ENCODE measurements at regions not wholly inside any gene's neighbourhood (a gene's known extent, or its start where the extent isn't known, plus 50 kb on each side); places are given as distances from the start of the nearest gene placed in this dataset.
A peak's percentile ranks its signal among the peaks of the same experiment; 100 is the strongest.

- H3K4me3 ChIP-seq (ENCODE audit: low read depth in 1 of 5, low read length in 5 of 5): no peak overlapping the region
- H3K27me3 ChIP-seq (ENCODE audit: control insufficient read depth in 5 of 5, insufficient read depth in 4 of 5, low read length in 5 of 5): no peaks in the 10 kb centered on the region
- H3K9ac ChIP-seq (ENCODE audit: low read length in 5 of 5): no peak overlapping the region
- H3K4me1 ChIP-seq (ENCODE audit: control insufficient read depth in 5 of 5, insufficient read depth in 5 of 5, low read length in 5 of 5): peaks cover 0 to 3% (median 0%) of the 10 kb centered on the region in 5 donors
- no peaks in the 10 kb centered on the region for H3K9me3 ChIP-seq (ENCODE audit: control insufficient read depth in 5 of 5, low read length in 5 of 5)
- H3K36me3 ChIP-seq (ENCODE audit: control insufficient read depth in 5 of 5, insufficient read depth in 5 of 5, low read length in 5 of 5): no peaks in the 10 kb centered on the region
- H3K27ac ChIP-seq (ENCODE audit: low read depth, low read length): no peak overlapping the region
Observed at GRCh38 chr3:178419071-178419470, 117.2 kb upstream of the KCNMB2 start.

- no peaks in the 10 kb centered on the region for H3K9me3 ChIP-seq (ENCODE audit: control insufficient read depth in 5 of 5, low read length in 5 of 5)
- H3K27ac ChIP-seq (ENCODE audit: low read depth, low read length): no peak overlapping the region
- H3K36me3 ChIP-seq (ENCODE audit: control insufficient read depth in 5 of 5, insufficient read depth in 5 of 5, low read length in 5 of 5): no peaks in the 10 kb centered on the region
Observed at GRCh38 chr3:178420033-178420432, 116.2 kb upstream of the KCNMB2 start.

GRCh38 chr3:178421069-178421468 is 115.2 kb upstream of the KCNMB2 start:
- Histone ChIP-seq H3K9ac (ENCODE audit: low read length in 5 of 5) (no peak overlapping the region), H3K4me3 (ENCODE audit: low read depth in 1 of 5, low read length in 5 of 5) (no peak overlapping the region), H3K9me3 (ENCODE audit: control insufficient read depth in 5 of 5, low read length in 5 of 5) (no peaks in the 10 kb centered on the region), H3K36me3 (ENCODE audit: control insufficient read depth in 5 of 5, insufficient read depth in 5 of 5, low read length in 5 of 5) (no peaks in the 10 kb centered on the region), H3K27ac (ENCODE audit: low read depth, low read length) (no peak overlapping the region), H3K27me3 (ENCODE audit: control insufficient read depth in 5 of 5, insufficient read depth in 4 of 5, low read length in 5 of 5) (no peaks in the 10 kb centered on the region), H3K4me1 (ENCODE audit: control insufficient read depth in 5 of 5, insufficient read depth in 5 of 5, low read length in 5 of 5) (peaks cover 0 to 3% (median 0%) of the 10 kb centered on the region in 5 donors)

More at GRCh38 chr3:178420033-178420432, 116.2 kb upstream of the KCNMB2 start:
- Histone ChIP-seq H3K4me3 (ENCODE audit: low read depth in 1 of 5, low read length in 5 of 5) (no peak overlapping the region), H3K4me1 (ENCODE audit: control insufficient read depth in 5 of 5, insufficient read depth in 5 of 5, low read length in 5 of 5) (peaks cover 0 to 3% (median 0%) of the 10 kb centered on the region in 5 donors), H3K9ac (ENCODE audit: low read length in 5 of 5) (no peak overlapping the region), H3K27me3 (ENCODE audit: control insufficient read depth in 5 of 5, insufficient read depth in 4 of 5, low read length in 5 of 5) (no peaks in the 10 kb centered on the region)

GRCh38 chr3:178422406-178422805 is 113.8 kb upstream of the KCNMB2 start:
- Histone ChIP-seq H3K4me3 (ENCODE audit: low read depth in 1 of 5, low read length in 5 of 5) (no peak overlapping the region), H3K36me3 (ENCODE audit: control insufficient read depth in 5 of 5, insufficient read depth in 5 of 5, low read length in 5 of 5) (no peaks in the 10 kb centered on the region), H3K4me1 (ENCODE audit: control insufficient read depth in 5 of 5, insufficient read depth in 5 of 5, low read length in 5 of 5) (peaks cover 0 to 3% (median 0%) of the 10 kb centered on the region in 5 donors), H3K27ac (ENCODE audit: low read depth, low read length) (no peak overlapping the region), H3K27me3 (ENCODE audit: control insufficient read depth in 5 of 5, insufficient read depth in 4 of 5, low read length in 5 of 5) (peaks cover 0 to 2% (median 0%) of the 10 kb centered on the region in 5 donors), H3K9ac (ENCODE audit: low read length in 5 of 5) (no peak overlapping the region), H3K9me3 (ENCODE audit: control insufficient read depth in 5 of 5, low read length in 5 of 5) (no peaks in the 10 kb centered on the region)

- Histone ChIP-seq H3K27ac (ENCODE audit: low read depth, low read length) (no peak overlapping the region), H3K9me3 (ENCODE audit: control insufficient read depth in 5 of 5, low read length in 5 of 5) (no peaks in the 10 kb centered on the region), H3K36me3 (ENCODE audit: control insufficient read depth in 5 of 5, insufficient read depth in 5 of 5, low read length in 5 of 5) (no peaks in the 10 kb centered on the region), H3K9ac (ENCODE audit: low read length in 5 of 5) (no peak overlapping the region), H3K27me3 (ENCODE audit: control insufficient read depth in 5 of 5, insufficient read depth in 4 of 5, low read length in 5 of 5) (peaks cover 0 to 4% (median 0%) of the 10 kb centered on the region in 5 donors), H3K4me1 (ENCODE audit: control insufficient read depth in 5 of 5, insufficient read depth in 5 of 5, low read length in 5 of 5) (no peaks in the 10 kb centered on the region), H3K4me3 (ENCODE audit: low read depth in 1 of 5, low read length in 5 of 5) (no peak overlapping the region)
Observed at GRCh38 chr3:178428037-178428436, 108.2 kb upstream of the KCNMB2 start.

- H3K27me3 ChIP-seq (ENCODE audit: control insufficient read depth in 5 of 5, insufficient read depth in 4 of 5, low read length in 5 of 5): no peaks in the 10 kb centered on the region
- no peaks in the 10 kb centered on the region for H3K36me3 ChIP-seq (ENCODE audit: control insufficient read depth in 5 of 5, insufficient read depth in 5 of 5, low read length in 5 of 5)
- no peaks in the 10 kb centered on the region for H3K9me3 ChIP-seq (ENCODE audit: control insufficient read depth in 5 of 5, low read length in 5 of 5)
- H3K4me3 ChIP-seq (ENCODE audit: low read depth in 1 of 5, low read length in 5 of 5): peak overlapping the region in 1 of 5 donors; percentile 11
- no peak overlapping the region for H3K27ac ChIP-seq (ENCODE audit: low read depth, low read length)
- no peak overlapping the region for H3K9ac ChIP-seq (ENCODE audit: low read length in 5 of 5)
- H3K4me1 ChIP-seq (ENCODE audit: control insufficient read depth in 5 of 5, insufficient read depth in 5 of 5, low read length in 5 of 5): peaks cover 0 to 6% (median 5%) of the 10 kb centered on the region in 5 donors
Observed at GRCh38 chr3:178434206-178434805, 101.9 kb upstream of the KCNMB2 start.

GRCh38 chr3:178435575-178435974 is 100.7 kb upstream of the KCNMB2 start:
- Histone ChIP-seq H3K9me3 (ENCODE audit: control insufficient read depth in 5 of 5, low read length in 5 of 5) (no peaks in the 10 kb centered on the region), H3K9ac (ENCODE audit: low read length in 5 of 5) (no peak overlapping the region), H3K27ac (ENCODE audit: low read depth, low read length) (no peak overlapping the region), H3K36me3 (ENCODE audit: control insufficient read depth in 5 of 5, insufficient read depth in 5 of 5, low read length in 5 of 5) (no peaks in the 10 kb centered on the region), H3K4me3 (ENCODE audit: low read depth in 1 of 5, low read length in 5 of 5) (no peak overlapping the region), H3K4me1 (ENCODE audit: control insufficient read depth in 5 of 5, insufficient read depth in 5 of 5, low read length in 5 of 5) (peaks cover 0 to 6% (median 5%) of the 10 kb centered on the region in 5 donors), H3K27me3 (ENCODE audit: control insufficient read depth in 5 of 5, insufficient read depth in 4 of 5, low read length in 5 of 5) (no peaks in the 10 kb centered on the region)

GRCh38 chr3:178436773-178437172 is 99.5 kb upstream of the KCNMB2 start:
- Histone ChIP-seq H3K4me1 (ENCODE audit: control insufficient read depth in 5 of 5, insufficient read depth in 5 of 5, low read length in 5 of 5) (peaks cover 0 to 6% (median 5%) of the 10 kb centered on the region in 5 donors), H3K9me3 (ENCODE audit: control insufficient read depth in 5 of 5, low read length in 5 of 5) (no peaks in the 10 kb centered on the region), H3K27me3 (ENCODE audit: control insufficient read depth in 5 of 5, insufficient read depth in 4 of 5, low read length in 5 of 5) (no peaks in the 10 kb centered on the region), H3K36me3 (ENCODE audit: control insufficient read depth in 5 of 5, insufficient read depth in 5 of 5, low read length in 5 of 5) (no peaks in the 10 kb centered on the region), H3K4me3 (ENCODE audit: low read depth in 1 of 5, low read length in 5 of 5) (no peak overlapping the region), H3K27ac (ENCODE audit: low read depth, low read length) (no peak overlapping the region), H3K9ac (ENCODE audit: low read length in 5 of 5) (no peak overlapping the region)

- Histone ChIP-seq H3K4me3 (ENCODE audit: low read depth in 1 of 5, low read length in 5 of 5) (no peak overlapping the region), H3K9me3 (ENCODE audit: control insufficient read depth in 5 of 5, low read length in 5 of 5) (no peaks in the 10 kb centered on the region), H3K27ac (ENCODE audit: low read depth, low read length) (no peak overlapping the region), H3K27me3 (ENCODE audit: control insufficient read depth in 5 of 5, insufficient read depth in 4 of 5, low read length in 5 of 5) (no peaks in the 10 kb centered on the region), H3K9ac (ENCODE audit: low read length in 5 of 5) (no peak overlapping the region), H3K4me1 (ENCODE audit: control insufficient read depth in 5 of 5, insufficient read depth in 5 of 5, low read length in 5 of 5) (peaks cover 0 to 6% (median 5%) of the 10 kb centered on the region in 5 donors), H3K36me3 (ENCODE audit: control insufficient read depth in 5 of 5, insufficient read depth in 5 of 5, low read length in 5 of 5) (no peaks in the 10 kb centered on the region)
Observed at GRCh38 chr3:178437236-178437635, 99.0 kb upstream of the KCNMB2 start.

- H3K27me3 ChIP-seq (ENCODE audit: control insufficient read depth in 5 of 5, insufficient read depth in 4 of 5, low read length in 5 of 5): no peaks in the 10 kb centered on the region
- no peak overlapping the region for H3K27ac ChIP-seq (ENCODE audit: low read depth, low read length)
Observed at GRCh38 chr3:178439504-178439903, 96.7 kb upstream of the KCNMB2 start.

More at GRCh38 chr3:178439504-178439903, 96.7 kb upstream of the KCNMB2 start:
- Histone ChIP-seq H3K36me3 (ENCODE audit: control insufficient read depth in 5 of 5, insufficient read depth in 5 of 5, low read length in 5 of 5) (no peaks in the 10 kb centered on the region), H3K4me1 (ENCODE audit: control insufficient read depth in 5 of 5, insufficient read depth in 5 of 5, low read length in 5 of 5) (peaks cover 0 to 1% (median 0%) of the 10 kb centered on the region in 5 donors), H3K9ac (ENCODE audit: low read length in 5 of 5) (no peak overlapping the region), H3K9me3 (ENCODE audit: control insufficient read depth in 5 of 5, low read length in 5 of 5) (no peaks in the 10 kb centered on the region), H3K4me3 (ENCODE audit: low read depth in 1 of 5, low read length in 5 of 5) (no peak overlapping the region)
